ENCODE measurements at regions not wholly inside any gene's neighbourhood (a gene's known extent, or its start where the extent isn't known, plus 50 kb on each side); places are given as distances from the start of the nearest gene placed in this dataset.

DNA sequence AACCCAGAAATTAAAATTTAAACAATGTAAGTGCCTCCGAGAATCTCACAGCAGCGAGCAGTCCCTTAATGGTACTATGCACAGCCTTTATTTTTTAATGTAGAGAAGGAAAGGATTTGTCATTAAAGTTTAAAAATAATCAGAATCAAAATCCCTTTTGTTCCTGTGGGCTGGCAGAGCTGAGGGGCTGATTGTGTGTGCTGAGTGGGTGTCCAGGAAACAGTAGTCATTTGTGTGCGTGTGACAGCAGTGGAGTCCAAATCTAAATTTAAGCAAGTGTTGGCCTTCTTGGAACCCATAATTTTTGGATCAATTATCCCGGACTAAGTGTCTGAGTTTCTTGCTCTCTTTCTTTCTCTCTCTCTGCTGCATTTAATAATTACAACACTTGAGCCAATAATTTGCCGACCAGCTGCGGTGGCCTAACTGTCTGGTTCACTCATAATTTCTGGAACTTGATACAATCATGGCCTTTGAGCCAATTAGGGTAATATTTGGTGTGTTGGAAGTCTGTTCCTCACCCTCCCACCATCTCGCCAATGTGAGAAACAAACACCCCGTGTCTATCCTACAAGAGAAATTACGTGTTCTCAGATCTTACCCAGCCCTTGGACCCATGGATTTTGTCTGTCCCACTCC is 528.0 kb downstream of the SOX6 start:
- DNase-seq (ENCODE audit: low spot score) = no peak
- no peak for ATAC-seq (ENCODE audit: low FRiP score)
- TF ChIP-seq, protein P1, sequence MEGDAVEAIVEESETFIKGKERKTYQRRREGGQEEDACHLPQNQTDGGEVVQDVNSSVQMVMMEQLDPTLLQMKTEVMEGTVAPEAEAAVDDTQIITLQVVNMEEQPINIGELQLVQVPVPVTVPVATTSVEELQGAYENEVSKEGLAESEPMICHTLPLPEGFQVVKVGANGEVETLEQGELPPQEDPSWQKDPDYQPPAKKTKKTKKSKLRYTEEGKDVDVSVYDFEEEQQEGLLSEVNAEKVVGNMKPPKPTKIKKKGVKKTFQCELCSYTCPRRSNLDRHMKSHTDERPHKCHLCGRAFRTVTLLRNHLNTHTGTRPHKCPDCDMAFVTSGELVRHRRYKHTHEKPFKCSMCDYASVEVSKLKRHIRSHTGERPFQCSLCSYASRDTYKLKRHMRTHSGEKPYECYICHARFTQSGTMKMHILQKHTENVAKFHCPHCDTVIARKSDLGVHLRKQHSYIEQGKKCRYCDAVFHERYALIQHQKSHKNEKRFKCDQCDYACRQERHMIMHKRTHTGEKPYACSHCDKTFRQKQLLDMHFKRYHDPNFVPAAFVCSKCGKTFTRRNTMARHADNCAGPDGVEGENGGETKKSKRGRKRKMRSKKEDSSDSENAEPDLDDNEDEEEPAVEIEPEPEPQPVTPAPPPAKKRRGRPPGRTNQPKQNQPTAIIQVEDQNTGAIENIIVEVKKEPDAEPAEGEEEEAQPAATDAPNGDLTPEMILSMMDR (IDR thresholded peaks at IDR 0.05) = no peak

DNA sequence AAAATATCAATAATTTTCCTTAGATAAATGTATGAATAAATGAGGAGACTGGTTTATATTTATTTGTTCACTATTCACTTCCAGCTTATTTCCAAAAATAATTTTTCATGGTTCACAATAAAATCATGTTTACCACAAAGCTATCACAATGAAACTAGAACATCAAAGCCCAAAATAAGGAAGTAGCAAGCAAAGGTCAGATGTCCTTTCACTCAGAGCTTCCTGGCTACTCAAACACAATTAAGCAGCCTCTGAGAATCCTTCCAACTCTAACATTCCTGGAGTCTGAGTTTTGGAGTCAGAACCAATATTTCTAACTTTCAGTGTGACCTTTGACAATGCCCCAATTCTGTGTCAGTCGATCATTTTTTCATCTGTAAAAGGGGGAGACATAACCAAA is 527.0 kb downstream of the SOX6 start:
- no peak for ATAC-seq (ENCODE audit: low FRiP score)
- TF ChIP-seq, protein P1 (IDR thresholded peaks at IDR 0.05) = no peak

DNA sequence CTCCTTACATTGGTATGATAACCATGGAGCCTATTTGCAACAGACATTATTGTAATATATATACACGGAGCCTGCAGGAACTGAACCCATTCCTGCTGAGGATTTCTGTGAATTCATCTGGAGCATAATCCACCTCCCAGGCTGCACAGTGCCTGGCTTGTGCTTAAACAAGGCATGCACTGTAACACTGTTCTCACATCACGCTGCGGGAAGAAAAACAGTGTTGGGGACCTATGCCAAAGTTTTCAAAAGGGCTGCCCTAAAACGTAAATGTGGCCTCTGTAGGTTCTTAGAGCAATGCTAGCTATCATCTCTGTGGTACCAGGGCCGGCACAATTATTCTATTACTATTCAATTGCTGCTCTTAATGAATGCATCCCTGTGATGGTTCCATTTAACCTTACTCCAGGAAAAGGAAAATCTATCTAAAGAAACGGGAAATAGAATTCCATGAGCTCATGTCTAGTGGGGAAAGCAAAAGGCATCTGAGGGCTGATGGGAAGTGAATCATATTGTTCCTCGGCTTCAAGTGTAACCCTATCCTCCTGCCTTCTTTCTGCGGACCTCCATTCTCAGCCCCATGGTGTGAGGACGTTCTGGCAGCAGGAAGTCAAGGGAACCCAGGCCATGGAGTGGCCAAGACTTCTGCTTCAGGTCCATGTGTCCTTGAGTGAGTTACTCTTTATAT is 525.5 kb downstream of the SOX6 start:
- ATAC-seq (ENCODE audit: low FRiP score) (no peak), DNase-seq (ENCODE audit: low spot score) (no peak)
- TF ChIP-seq, protein P1 (IDR thresholded peaks at IDR 0.05) = no peak

More for the DNA sequence above, 527.0 kb downstream of the SOX6 start:
- no peak for DNase-seq (ENCODE audit: low spot score)

DNA sequence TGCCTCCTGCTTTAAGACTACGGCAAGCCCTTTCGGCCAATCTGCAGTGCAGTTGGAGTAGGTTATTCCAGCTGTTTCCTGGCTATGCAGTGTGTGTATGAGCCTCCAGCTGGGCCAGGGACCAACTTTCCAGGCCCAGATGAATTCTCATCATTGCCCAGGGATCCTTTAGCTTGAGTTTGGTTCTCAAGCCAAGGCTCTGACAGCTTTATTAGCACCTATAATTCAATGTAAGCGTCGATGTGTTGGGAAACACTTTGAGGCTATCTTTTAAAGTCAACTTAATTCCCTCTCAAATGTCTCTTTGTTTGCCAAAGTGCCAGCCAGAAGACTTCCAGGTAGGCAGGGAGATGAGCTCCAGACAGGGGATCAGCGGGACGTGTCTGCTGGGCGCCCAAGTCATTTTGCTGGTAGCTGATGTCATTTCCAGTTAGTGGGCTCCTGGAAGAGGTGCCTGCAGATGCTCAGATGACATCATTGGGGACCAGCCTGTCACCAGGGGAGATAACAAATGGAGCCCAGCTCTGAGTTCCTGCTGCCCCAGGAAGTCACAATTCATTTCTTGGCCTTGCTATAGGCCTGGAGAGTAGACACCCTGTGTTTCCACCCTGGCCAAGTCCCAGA is 520.4 kb downstream of the SOX6 start:
- TF ChIP-seq, protein P1 (IDR thresholded peaks at IDR 0.05) = no peak
- no peak for ATAC-seq (ENCODE audit: low FRiP score)
- DNase-seq (ENCODE audit: low spot score) = no peak

DNA sequence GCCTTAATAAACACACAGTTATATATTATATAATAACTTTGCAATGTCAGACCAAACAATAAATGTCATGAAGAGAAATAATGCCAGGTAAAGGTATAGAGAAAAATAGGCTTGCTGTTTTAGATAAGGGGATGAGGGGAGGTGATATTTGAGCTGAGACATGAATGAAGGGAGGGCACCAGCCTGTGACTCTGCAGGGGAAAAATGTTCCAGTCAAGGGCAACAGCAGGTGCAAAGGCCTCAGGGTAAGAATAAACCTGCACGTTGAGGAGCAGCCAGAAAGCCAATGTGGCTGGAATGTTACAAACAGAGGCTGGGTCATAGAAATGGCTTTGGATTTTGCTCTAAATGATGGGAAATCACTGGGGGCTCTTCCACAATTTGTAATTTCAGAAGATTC is 519.6 kb downstream of the SOX6 start:
- DNase-seq (ENCODE audit: low spot score) = no peak
- TF ChIP-seq, protein P1 (IDR thresholded peaks at IDR 0.05) = no peak
- no peak for ATAC-seq (ENCODE audit: low FRiP score)

DNA sequence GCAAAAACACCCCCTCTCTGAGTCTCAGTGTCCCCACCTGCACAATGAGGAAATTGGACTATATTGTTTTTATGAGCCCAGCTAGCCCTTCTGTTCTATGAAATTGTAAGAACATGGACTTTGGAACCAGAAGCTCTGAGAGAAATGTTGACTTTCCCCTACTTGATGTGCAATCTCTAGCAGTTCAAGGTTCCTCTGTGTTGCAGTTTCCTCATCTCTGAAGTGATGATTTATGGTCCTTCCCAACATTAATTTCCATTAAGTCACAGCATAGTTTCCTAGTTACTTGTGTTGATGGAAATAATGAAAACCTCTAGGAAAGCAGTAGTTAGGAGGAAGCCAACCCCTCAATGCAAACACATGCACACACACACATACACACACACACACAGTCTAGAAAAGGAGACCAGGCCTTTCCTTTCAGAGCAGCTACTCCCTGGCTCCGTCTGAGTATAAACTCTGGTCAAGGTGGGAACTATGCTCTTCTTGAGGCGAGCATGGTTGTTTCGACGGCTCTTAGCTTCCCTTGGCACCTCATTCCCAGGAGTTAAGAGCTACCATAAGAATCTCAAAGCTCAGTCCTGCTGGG is 518.4 kb downstream of the SOX6 start:
- TF ChIP-seq, protein P1 (IDR thresholded peaks at IDR 0.05) = no peak
- no peak for ATAC-seq (ENCODE audit: low FRiP score)
- DNase-seq (ENCODE audit: low spot score) = no peak

Data from omental fat pad (tissue), 3 donors.